HG02763 (cell line): ENCODE measurements at regions not wholly inside any gene's neighbourhood (a gene's known extent, or its start where the extent isn't known, plus 50 kb on each side); places are given as distances from the start of the nearest gene placed in this dataset.
A peak's percentile ranks its signal among the peaks of the same experiment; 100 is the strongest.

ENCODE experiments used
- ATAC-seq: cut with Tn5 transposase; IDR thresholded peaks from one replicate; pipeline ENCODE4 v1.9.1; 2021; ENCODE audit warnings: mild to moderate bottlenecking, moderate library complexity; ENCODE audit not compliant: unreplicated experiment

GRCh38 chr13:50691681-50692263 is 151.7 kb downstream of the DLEU7 start:
- ATAC-seq, result no peak

GRCh38 chr13:50692396-50692915 is 151.0 kb downstream of the DLEU7 start:
- no peak for ATAC-seq

- ATAC-seq, result no peak
These were observed 149.8 kb downstream of the DLEU7 start for GRCh38 chr13:50693727-50694126.

GRCh38 chr13:50697746-50698539 is 145.5 kb downstream of the DLEU7 start:
- ATAC-seq, result no peak

GRCh38 chr13:50699874-50700663 is 143.4 kb downstream of the DLEU7 start:
- ATAC-seq, result no peak

GRCh38 chr13:50700664-50701305 is 142.7 kb downstream of the DLEU7 start:
- ATAC-seq, result no peak

- no peak for ATAC-seq
These were observed 142.0 kb downstream of the DLEU7 start for GRCh38 chr13:50701469-50701868.

- ATAC-seq, result no peak
These were observed 137.0 kb downstream of the DLEU7 start for GRCh38 chr13:50706505-50706904.

GRCh38 chr13:50707628-50708027 is 135.9 kb downstream of the DLEU7 start:
- no peak for ATAC-seq

- ATAC-seq, result no peak
These were observed 135.0 kb downstream of the DLEU7 start for GRCh38 chr13:50708461-50708860.

GRCh38 chr13:50709058-50709457 is 134.4 kb downstream of the DLEU7 start:
- no peak for ATAC-seq

GRCh38 chr13:50711131-50711815 is 132.2 kb downstream of the DLEU7 start:
- no peak for ATAC-seq

GRCh38 chr13:50711996-50712395 is 131.5 kb downstream of the DLEU7 start:
- ATAC-seq, result no peak

GRCh38 chr13:50712456-50712855 is 131.0 kb downstream of the DLEU7 start:
- no peak for ATAC-seq

- ATAC-seq, result no peak
These were observed 130.6 kb downstream of the DLEU7 start for GRCh38 chr13:50712881-50713280.

- ATAC-seq, result peak; percentile 63
These were observed 129.8 kb downstream of the DLEU7 start for GRCh38 chr13:50713523-50714248.

- no peak for ATAC-seq
These were observed 128.6 kb downstream of the DLEU7 start for GRCh38 chr13:50714891-50715290.

- ATAC-seq, result no peak
These were observed 127.9 kb downstream of the DLEU7 start for GRCh38 chr13:50715402-50716146.
